Peyer's patch (tissue), 4 donors: ENCODE measurements at regions not wholly inside any gene's neighbourhood (a gene's known extent, or its start where the extent isn't known, plus 50 kb on each side); places are given as distances from the start of the nearest gene placed in this dataset.

Experiments
- DNase-seq, 3 donors: peaks; one replicate each; pipeline ENCODE4 v3.0.0-alpha.2; 2017 to 2019
- H3K27ac ChIP-seq, 4 donors: fragments of 200-600 bp; sonication (generic); one replicate each; pipeline ENCODE4 v1.5.1; 2016 to 2019
- H3K27me3 ChIP-seq, 2 donors: fragments of 200-600 bp; sonication (generic); one replicate each; pipeline ENCODE4 v1.5.1; 2019
- H3K36me3 ChIP-seq, 3 donors: fragments of 200-600 bp; sonication (generic); one replicate each; pipeline ENCODE4 v1.5.1; 2016 to 2019
- H3K4me1 ChIP-seq, 4 donors: fragments of 200-600 bp; sonication (generic); one replicate each; pipeline ENCODE4 v1.5.1; 2016 to 2019
- H3K4me3 ChIP-seq, 4 donors: fragments of 200-600 bp; sonication (generic); 1 replicate in 3 of 4; 2 replicates in 1 of 4; pipeline ENCODE4 v1.5.1; 2016 to 2019; ENCODE audit warnings: mild to moderate bottlenecking in 1 of 4
- H3K9me3 ChIP-seq, 4 donors: fragments of 200-600 bp; sonication (generic); one replicate each; pipeline ENCODE4 v1.5.1; 2016 to 2019; ENCODE audit warnings: mild to moderate bottlenecking in 1 of 4
- POLR2A ChIP-seq, 2 donors: fragments of 450-650 bp; IDR thresholded peaks; one replicate each; pipeline ENCODE4 v1.5.1; 2017; ENCODE audit warnings: antibody characterized with exemption in 2 of 2, mild to moderate bottlenecking in 2 of 2, moderate library complexity in 2 of 2
- TF ChIP-seq, protein P1 (sequence below), 6 experiments: fragments of 450-650 bp in 4 of 6; fragments of 200-600 bp in 2 of 6; sonication (generic) in 1 of 6; IDR thresholded peaks; one replicate each; pipeline ENCODE4 v1.5.1; 2017 to 2019; ENCODE audit warnings: antibody characterized with exemption in 6 of 6, mild to moderate bottlenecking in 3 of 6, moderate library complexity in 1 of 6

DNA sequence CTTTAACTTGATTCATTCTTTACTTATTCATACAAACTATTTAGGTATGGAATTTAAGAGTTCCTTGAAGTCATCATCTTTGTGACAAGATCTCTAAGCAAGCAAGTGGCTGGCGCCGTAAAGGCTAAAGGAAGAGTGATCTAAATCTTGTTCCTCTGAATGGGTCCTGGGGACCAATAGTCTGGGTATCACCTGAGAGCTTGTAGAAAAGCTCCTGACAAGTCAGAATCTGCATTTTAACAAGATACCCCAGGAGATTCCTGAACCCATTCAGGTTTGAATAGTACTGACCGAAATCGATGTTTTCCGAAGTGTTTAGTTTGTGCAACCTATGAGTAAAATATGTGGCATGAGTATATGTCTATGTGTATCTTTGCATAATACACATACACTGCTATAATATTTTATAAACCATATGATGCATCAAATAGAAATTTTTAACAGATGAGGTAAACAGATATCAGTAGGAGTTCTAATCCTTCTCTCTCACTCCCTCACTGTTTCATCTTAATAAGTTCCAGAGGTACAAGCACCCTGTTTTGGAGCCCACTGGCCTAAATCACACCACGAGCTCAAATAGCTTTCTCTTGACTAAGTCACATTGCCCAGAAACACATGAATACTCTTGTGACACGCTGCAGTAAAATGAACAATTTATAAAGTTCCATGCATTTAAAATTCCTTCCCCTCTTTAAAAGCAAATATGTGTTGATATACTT lies 170.0 kb downstream of the RELL1 start:
- TF ChIP-seq, protein P1, sequence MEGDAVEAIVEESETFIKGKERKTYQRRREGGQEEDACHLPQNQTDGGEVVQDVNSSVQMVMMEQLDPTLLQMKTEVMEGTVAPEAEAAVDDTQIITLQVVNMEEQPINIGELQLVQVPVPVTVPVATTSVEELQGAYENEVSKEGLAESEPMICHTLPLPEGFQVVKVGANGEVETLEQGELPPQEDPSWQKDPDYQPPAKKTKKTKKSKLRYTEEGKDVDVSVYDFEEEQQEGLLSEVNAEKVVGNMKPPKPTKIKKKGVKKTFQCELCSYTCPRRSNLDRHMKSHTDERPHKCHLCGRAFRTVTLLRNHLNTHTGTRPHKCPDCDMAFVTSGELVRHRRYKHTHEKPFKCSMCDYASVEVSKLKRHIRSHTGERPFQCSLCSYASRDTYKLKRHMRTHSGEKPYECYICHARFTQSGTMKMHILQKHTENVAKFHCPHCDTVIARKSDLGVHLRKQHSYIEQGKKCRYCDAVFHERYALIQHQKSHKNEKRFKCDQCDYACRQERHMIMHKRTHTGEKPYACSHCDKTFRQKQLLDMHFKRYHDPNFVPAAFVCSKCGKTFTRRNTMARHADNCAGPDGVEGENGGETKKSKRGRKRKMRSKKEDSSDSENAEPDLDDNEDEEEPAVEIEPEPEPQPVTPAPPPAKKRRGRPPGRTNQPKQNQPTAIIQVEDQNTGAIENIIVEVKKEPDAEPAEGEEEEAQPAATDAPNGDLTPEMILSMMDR (IDR thresholded peaks at IDR 0.05) = no peak
- TF ChIP-seq POLR2A (IDR thresholded peaks at IDR 0.05) = no peak
- no peaks in the 10 kb centered on the region for H3K36me3 ChIP-seq

GRCh38 chr4:37510626-37511025 lies 175.6 kb downstream of the RELL1 start:
- no peak overlapping the region for H3K4me3 ChIP-seq
- no peaks in the 10 kb centered on the region for H3K36me3 ChIP-seq
- no peaks in the 10 kb centered on the region for H3K9me3 ChIP-seq
- DNase-seq = no peak
- TF ChIP-seq POLR2A (IDR thresholded peaks at IDR 0.05) = no peak
- TF ChIP-seq, protein P1 (IDR thresholded peaks at IDR 0.05) = no peak
- H3K27me3 ChIP-seq = no peaks in the 10 kb centered on the region
- H3K4me1 ChIP-seq = no peaks in the 10 kb centered on the region
- H3K27ac ChIP-seq = no peak overlapping the region

More for the DNA sequence above, 170.0 kb downstream of the RELL1 start:
- Histone ChIP-seq H3K4me1 (no peaks in the 10 kb centered on the region), H3K27ac (no peak overlapping the region), H3K9me3 (no peaks in the 10 kb centered on the region), H3K27me3 (no peaks in the 10 kb centered on the region), H3K4me3 (no peak overlapping the region)
- no peak for DNase-seq

GRCh38 chr4:37503261-37503660 lies 182.9 kb downstream of the RELL1 start:
- H3K27me3 ChIP-seq = no peaks in the 10 kb centered on the region
- no peaks in the 10 kb centered on the region for H3K4me1 ChIP-seq
- TF ChIP-seq, protein P1 (IDR thresholded peaks at IDR 0.05) = no peak
- TF ChIP-seq POLR2A (IDR thresholded peaks at IDR 0.05) = no peak
- DNase-seq = no peak
- H3K9me3 ChIP-seq = no peaks in the 10 kb centered on the region
- no peak overlapping the region for H3K4me3 ChIP-seq
- no peaks in the 10 kb centered on the region for H3K36me3 ChIP-seq
- H3K27ac ChIP-seq = no peak overlapping the region

GRCh38 chr4:37502070-37502469 lies 184.1 kb downstream of the RELL1 start:
- Histone ChIP-seq H3K27me3 (no peaks in the 10 kb centered on the region), H3K36me3 (no peaks in the 10 kb centered on the region), H3K9me3 (no peaks in the 10 kb centered on the region), H3K4me3 (no peak overlapping the region), H3K4me1 (no peaks in the 10 kb centered on the region), H3K27ac (no peak overlapping the region)
- DNase-seq = no peak
- TF ChIP-seq POLR2A (IDR thresholded peaks at IDR 0.05) = no peak
